ENCODE measurements at regions not wholly inside any gene's neighbourhood (a gene's known extent, or its start where the extent isn't known, plus 50 kb on each side); places are given as distances from the start of the nearest gene placed in this dataset.
"Not testable (repeated sequence)": the region's sequence is repeated elsewhere in the genome, so short reads cannot be mapped to it uniquely, and the experiment has no call there.

DNA sequence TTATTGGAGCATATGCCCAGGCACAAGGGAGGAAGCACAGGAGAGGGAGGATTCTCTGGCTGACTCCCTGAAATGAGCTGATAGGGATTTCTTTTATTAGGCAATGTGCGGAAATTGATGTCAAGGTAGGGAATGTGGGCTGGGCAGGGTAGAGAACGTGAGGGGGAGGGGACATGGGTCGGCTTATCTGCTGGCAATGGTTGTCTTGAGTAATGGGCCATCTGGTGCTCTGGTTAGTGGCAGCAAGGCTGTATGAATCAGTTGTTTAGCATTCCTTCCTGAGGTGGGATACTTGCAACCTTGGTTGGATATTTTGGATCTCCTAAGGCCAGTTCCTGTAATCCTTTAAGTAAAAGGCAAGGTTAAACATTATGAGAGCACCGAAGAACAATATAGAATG is 80.5 kb upstream of the ADORA2B start:
- DNase-seq: not testable (repeated sequence)

DNA sequence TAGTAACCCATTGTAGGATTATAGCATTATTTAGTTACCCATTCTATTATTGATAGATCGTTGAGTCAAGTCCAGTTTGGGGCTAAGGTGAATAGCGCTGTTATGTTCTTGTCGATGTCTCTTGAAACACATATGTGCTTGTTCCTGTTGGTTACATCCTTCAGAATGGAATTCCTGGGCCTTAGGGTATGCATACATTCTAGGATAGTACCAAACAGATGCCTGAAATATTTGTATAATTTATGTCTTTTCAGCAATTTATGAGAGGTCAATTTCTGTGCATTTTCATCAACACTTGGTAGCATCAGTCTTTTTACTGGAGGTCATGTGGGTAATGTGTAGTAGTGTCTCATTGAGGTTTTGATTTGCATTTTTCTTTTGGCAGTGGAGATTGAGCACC is 78.9 kb upstream of the ADORA2B start:
- DNase-seq: not testable (repeated sequence)

DNA sequence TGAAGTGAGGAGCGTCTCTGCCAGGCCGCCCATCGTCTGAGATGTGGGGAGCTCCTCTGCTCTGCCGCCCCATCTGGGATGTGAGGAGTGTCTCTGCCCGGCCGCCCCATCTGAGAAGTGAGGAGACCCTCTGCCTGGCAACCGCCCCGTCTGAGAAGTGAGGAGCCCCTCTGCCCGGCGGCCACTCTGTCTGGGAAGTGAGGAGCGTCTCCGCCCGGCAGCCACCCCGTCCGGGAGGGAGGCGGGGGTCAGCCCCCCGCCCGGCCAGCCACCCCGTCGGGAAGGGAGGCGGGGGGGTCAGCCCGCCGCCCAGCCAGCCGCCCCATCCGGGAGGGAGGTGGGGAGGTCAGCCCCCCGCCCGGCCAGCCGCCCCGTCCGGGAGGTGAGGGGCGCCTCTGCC is 77.6 kb upstream of the ADORA2B start:
- not testable (repeated sequence) for DNase-seq

DNA sequence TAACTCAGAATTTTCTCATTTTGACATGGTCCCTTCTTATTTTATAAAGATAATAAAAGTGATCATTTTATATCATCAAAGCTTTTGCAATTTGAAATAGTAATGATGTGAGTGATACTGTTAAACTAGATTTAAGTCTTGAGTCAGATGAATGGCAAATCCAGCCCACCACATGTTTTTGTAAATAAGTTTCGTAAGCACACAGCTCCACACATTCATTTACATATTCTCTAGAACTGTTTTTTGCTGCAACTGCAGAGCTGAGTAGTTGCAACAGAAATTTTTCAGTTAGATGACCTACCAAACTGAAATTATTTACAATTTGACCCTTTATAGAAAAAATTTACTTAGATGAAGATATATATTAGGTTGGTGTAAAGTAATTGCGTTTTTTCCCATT is 75.1 kb upstream of the ADORA2B start:
- DNase-seq: not testable (repeated sequence)

DNA sequence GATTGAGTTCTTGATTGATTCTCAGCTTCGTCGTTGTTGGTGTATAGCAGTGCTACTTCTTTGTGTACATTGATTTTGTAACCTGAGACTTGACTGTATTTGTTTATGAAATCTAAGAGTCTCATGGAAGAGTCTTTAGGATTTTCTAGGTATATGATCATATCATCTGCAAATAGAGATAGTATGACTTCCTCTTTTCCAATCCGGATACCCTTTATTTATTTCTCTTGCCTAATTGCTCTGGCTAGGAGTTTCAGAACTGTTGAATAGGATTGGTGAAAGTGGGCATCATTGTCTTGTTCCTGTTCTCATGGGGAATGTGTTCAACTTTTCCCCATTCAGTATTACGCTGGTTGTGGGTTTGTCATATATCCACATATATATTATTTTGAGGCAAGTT is 72.3 kb upstream of the ADORA2B start:
- DNase-seq: not testable (repeated sequence)

DNA sequence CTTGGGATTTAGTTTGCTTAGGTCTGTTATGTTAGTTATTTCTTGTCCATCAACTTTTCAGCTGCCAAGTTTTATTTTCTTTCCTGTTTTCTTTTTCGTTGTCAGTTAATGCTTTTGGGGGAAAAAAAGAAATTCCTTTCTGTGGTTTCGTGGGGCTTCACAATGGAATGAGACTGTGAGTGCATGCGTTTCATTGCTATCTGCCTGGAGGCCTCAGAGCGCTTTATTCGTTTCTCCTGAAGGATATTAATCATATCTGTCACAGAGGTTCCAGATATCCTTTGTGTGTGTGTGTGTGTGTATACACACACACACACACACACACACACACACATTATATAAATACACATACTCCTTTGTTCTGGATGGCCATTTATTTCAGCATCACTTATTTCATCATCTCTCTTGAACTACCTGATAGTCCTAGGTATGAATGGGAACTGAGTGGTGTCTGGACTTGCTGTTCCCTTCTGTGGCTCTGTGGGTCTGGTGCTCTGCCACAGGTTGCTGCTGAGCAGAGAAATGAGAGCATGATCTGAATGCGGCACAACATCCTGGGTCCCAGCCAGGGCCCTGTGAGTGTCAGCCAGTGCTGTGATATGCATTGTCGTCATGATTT is 66.9 kb upstream of the ADORA2B start:
- not testable (repeated sequence) for DNase-seq

DNA sequence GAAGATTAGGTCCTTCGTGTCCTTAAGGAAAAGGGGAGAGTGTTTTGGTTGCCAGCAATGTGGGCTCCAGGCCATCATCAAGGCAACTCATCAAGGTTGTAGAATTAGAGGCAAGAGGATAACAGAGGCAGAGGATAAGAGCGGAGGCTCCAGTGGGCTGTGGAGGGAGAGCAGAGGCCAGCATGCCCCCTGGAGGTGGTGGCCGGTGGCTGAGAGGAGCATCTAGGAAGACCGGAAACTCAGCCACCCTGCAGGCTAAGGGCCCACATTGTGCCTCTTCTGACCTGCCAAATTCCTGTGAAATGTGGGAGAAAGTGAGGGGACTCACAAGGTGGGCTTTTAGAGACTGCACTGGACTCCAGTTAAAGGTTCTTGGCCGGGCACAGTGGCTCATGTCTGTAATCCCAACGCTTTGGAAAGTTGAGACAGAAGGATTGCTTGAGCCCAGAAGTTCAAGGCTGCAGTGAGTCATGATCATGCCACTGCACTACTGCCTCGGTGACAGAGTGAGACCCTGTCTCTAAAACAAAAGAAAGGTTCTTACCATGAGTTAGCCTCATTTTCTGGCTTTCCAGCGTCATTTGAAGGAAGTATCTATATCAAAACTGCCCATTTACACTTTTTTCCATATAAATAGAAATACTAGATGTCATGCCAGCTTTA is 62.7 kb upstream of the ADORA2B start:
- peak; percentile 23 for DNase-seq

DNA sequence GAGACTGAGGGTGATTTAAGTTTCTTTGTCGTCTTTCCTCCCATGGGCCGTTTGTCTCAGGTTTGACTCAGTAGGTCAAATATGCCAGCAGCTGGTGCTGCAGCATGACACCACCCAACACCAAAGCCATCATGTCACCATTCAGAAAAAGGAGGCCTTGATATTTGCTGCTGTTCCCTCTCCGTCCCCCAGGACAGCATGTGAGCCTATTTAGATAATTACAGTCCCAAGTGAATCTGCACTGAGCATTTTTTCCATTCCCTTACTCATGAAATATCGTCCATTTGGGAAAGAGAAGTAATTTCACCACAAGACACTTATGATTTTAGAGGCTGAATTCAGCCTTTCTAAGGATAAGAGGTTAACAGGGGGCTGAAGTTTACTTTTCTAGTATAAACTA is 62.2 kb upstream of the ADORA2B start:
- DNase-seq: no peak

DNA sequence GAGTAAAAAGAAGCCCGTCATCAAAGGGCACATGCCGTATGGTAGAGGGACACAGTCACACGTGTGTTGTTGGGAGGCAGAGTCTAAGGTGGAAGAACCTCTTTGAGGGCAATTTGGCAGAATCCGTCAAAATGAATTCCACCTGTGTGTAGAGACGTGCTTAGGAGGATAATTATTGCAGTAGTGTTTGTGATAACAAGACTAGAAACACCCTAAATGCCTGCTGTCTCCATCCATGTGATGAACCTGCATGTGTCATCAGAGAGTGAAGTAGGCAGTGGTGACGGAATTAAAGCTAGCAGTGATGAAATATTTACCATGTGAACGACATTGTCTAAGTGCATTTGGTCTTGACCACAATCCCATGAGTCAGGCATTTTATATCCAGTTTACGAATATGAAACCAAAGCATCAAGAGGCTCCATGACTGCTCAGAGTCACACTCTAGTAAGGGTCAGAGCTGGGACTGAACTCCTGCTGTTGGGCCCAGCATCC is 61.3 kb upstream of the ADORA2B start:
- peak; percentile 73 for DNase-seq

DNA sequence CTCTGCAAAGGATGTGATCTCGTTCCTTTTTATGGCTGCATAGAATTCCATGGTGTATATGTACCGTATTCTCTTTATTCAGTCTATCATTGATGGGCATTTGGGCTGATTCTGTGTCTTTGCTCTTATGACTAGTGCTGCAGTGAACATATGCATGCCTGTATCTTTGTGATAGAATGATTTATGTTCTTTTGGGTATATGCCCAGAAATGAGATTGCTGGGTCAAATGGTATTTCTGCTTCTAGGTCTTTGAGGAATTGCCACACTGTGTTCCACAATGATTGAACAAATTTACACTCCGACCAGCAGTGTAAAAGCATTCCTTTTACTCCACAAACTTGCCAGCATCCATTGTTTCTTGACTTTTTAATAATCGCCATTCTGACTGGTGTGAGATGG is 60.2 kb upstream of the ADORA2B start:
- DNase-seq: peak; percentile 49

DNA sequence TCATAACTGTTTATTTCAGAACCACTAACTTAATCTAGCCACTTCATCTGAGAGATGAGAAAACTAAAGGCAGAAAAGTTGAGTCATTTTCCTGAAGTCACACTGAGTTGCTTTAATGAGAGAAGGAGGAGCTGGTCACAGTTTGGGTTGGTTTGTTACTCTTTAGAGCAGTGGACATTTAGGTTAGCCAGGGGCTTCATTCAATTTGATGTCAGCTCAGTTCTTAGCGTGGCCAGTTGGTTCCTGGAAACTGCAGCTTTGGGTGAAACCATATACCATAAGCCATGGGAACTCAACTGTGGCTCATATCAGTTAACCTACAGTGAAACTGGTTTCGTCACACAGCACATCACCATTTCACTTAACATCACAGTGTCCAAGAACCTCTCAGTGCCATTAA is 59.2 kb upstream of the ADORA2B start:
- peak; percentile 68 for DNase-seq

DNA sequence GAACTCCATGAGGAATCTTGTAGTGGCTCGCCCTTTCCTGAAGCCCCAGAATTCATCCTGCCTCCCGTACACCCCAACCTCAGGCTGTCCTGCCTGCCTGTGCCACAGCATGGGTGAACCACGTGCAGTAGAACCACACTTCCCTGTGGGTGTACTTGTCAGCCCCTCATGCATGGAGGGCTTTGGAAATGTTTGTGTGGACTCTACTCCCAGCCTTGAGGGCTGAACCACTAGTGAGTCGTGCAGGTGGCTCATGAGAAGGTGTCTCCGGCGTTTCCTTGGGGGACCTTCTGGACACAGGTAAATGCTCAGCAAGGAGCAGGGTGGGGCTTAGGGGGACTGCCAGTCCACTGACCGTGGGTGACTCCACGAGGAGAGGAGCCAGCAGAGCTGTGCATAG is 58.7 kb upstream of the ADORA2B start:
- no peak for DNase-seq

DNA sequence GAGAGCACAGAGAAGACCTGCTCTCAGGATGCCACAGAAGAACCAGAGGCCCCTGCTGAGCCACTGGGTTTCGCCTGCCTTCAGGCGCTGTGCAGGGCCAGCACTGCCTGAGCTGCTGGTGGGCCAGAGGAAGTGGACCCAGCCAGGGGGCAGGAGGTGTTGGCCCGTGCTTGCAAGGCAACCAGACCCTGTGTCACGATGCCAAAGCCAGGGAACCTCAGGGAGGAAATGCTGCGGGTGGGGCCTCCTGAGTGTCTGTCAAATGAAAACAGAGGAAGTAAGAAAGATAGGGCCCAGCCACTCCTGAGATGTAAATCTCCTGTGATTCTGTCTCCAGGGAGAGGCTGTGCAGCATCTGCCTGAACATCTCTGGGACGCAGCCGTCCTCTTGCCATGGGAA is 58.1 kb upstream of the ADORA2B start:
- peak; percentile 58 for DNase-seq

DNA sequence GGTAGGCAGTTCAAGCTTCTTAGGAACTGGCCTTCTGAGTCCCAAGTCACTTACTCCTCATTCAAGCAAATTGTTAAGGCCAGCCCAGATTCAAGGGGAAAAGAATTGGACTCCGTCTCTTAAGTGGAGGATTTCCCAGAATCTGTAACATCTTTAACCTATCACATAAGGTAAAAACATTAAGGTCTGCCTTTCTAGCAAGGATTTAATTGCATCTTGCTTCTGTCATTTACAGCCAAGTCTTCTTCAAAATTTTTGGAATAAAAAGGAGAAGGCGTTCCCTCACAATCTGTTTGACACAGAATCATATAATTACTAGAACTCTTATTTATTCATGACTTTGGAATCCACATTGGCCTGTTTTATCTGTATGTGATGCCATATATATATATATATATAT is 56.5 kb upstream of the ADORA2B start:
- DNase-seq: no peak

DNA sequence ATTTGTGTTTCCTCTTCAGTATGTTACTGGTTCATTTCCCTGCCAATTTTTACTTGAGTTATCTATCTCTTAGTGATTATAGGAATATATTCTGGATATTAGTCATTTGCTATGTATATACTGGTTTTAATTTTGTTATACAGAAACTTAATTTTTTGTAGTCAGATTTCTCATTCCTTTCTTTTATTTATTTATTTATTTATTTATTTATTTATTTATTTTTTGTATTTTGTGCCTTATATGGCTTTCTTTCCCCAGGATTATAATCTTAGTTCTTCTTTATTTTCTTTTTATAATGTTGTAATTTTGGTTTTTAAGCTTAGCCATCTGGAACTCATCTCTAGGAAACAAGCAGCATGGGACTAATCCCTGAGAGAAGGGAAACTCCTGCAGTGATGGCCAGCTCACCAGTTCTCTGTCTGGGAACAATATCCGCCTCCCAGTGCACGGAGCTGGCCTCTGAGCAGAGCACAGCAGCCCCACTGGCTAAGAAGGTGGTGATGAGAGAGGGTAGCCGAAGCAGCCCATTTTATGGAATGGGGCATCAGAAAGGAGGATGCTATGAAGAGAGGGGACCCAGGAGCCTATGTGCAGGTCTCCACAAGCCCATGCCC is 54.5 kb upstream of the ADORA2B start:
- DNase-seq: no peak

DNA sequence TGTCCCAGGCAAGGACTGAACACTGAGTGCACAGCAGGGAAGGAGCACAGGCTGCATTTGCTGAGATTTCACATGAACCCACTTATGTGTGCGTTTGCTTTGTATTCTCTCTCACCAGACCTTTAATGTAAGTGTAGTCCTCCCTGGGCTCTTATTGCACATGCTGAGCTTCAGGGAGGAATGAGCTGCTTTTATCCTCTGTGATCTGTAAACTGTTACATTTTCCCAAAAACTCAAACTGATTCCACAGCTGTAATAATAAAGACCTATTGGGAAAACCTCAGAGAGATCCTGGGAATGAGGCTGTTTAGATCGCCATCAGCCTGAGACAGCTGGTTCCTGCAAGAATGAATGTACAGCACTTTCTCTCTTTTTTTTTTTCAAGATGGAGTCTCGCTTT is 53.6 kb upstream of the ADORA2B start:
- DNase-seq: no peak

DNA sequence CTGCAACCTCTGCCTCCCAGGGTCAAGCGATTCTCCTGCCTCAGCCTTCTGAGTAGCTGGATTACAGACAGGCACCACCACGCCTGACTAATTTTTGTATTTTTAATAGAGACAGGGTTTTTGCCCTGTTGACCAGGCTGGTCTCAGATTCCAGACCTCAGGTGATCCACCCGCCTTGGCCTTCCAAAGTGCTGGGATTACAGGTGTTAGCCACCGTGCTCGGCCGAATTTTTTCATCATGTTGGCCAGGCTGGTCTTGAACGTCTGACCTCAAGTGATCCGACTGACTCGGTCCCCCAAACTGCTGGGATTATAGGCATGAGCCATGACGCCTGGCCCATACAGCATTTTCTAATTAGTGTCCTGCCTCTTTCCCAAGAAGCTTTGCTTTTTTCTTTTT is 52.7 kb upstream of the ADORA2B start:
- DNase-seq: no peak

DNA sequence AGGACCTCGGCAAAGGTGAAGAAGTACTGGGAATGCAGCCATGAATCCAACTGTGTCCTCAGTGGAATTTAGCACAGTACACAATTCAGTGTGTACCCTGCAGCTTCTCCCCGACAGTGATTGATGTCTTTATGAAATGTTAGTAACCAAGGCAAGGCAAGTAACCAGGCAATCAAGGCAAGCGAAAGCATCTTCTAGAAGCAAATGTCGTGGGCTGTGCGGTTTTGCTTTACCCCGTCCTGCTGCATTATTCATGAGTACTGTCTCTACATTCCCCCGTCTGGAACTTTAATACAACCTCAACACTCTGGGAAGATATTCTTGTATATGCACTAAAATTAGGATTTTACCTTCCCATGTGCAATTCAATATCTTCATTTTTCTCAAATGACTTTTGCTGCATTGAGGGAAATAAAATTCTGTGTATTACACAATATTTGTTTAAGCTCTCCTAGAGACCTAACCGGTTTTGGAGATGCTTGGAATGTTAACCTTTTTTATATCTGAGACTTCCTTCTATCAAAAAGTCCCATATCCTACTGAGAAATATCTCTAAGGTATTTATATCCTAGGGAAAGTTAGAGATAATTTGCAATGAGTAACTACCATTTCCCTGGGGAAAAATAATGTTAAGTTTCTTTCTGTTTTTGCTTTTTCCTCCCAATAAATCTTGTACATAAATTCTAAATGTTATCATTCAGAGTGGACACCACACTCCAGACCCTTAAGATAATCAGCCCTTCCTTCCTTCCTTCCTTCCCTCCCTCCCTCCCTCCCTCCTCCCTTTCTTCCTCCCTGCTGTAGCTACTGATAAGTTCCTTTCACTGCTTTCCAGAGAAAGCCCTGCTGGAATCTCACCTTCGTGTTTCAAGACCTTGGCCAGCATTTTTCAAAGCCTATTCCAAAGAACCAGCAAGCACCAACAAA is 51.9 kb upstream of the ADORA2B start:
- DNase-seq: no peak

DNA sequence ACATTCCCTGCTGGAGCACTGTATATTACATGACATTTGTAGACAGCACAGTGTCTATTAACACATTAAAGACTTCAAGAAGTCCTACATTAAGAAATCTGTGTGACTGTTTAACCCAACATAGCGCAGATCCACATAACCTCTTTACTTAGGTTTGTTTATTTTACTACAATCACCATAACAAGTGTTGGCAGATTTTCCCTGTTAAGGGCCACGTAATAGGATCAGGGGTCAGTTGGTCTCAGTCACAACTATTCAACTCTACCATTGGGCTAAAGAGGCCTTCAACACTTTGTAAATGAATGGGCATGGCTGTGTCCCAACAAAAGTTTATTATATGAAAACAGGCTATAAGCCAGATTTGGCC is 51.3 kb upstream of the ADORA2B start:
- DNase-seq: no peak

DNA sequence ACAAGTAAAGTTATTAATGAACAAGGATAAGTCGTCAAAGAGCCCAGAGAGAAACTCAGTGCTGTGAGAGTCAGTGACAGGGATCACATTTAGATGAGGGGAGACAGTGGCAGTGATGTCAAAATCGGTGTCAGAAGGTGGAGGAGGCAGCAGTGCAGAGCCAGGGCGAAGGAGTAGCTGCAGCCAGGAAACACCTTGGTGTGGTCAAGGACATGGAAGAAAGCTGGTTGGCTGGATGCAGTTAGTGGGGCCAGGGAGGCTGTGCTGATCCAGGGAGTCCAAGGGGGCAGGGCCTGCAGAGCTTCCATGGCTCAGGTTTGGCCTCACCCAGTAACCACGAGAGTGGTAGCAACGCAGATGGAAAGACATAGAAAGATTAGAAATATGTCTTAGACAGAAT is 50.7 kb upstream of the ADORA2B start:
- DNase-seq: peak; percentile 61

DNA sequence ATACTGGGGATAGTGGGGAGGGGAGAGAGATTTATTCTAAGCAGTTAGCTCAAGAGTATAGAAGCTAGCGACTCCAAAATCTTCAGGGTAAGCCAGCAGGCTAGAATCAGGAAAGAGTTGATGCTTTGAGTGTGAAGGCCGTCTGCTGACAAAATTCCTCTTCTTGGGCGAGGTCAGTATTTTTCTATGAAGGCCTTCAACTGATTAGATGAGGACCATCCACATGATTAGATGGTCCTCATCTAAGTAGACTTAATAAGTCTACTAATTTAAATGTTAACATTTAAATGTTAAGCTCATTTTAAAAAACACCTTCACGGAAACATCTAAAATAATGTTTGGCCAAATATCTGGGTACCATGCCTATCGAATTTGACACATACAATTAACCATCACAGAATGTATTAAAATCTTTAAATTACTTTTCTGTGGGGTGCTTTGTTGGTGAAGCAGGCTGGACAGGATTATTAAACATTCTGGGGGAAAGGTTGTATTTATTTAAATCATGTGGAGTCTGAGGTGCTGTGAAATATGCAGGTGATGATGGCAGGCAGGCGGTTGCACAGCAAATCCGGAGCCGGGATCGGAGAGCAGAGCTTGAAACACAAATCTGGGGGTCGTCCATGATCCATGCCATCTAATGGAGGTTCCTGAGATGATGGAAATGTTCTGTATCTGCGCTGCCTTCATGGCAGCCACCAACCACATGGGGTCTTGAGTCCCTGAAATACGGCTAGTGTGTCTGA is 49.8 kb upstream of the ADORA2B start:
- no peak for DNase-seq

Measured in hematopoietic multipotent progenitor cell treated with erythropoietin and hydrocortisone succinate and interleukin-3 and kit ligand, for 4 days (in vitro differentiated cells).